ENCODE measurements at regions not wholly inside any gene's neighbourhood (a gene's known extent, or its start where the extent isn't known, plus 50 kb on each side); places are given as distances from the start of the nearest gene placed in this dataset.

- Histone ChIP-seq H3K9me3 (replicated peaks; ENCODE audit: control insufficient read depth, insufficient read depth, low read depth, low read length) (no peaks in the 10 kb centered on the region), H3K4me2 (ENCODE audit: insufficient read depth, low read length) (no peak overlapping the region), H3K27ac (ENCODE audit: extremely low read depth, low read depth, low read length) (no peak overlapping the region), H3K9me1 (ENCODE audit: control insufficient read depth, insufficient read depth, low read length) (no peaks in the 10 kb centered on the region), H3K27me3 (ENCODE audit: control insufficient read depth in 2 of 2, insufficient read depth in 2 of 2, low read length in 2 of 2) (no peaks in the 10 kb centered on the region), H3K9ac (ENCODE audit: insufficient read depth in 1 of 2, low read depth in 2 of 2, low read length in 2 of 2) (no peak overlapping the region), H3K79me2 (ENCODE audit: control insufficient read depth, insufficient read depth, low read length) (no peaks in the 10 kb centered on the region), H3K36me3 (ENCODE audit: control insufficient read depth, insufficient read depth, low read length) (no peaks in the 10 kb centered on the region), H2AFZ (ENCODE audit: low read depth, low read length) (no peak overlapping the region), H4K20me1 (replicated peaks; ENCODE audit: control insufficient read depth, insufficient read depth, low read length) (no peaks in the 10 kb centered on the region), H3K4me3 (no peak overlapping the region), H3K4me1 (replicated peaks in 1 of 2; ENCODE audit: control insufficient read depth in 2 of 2, insufficient read depth in 2 of 2, low read length in 2 of 2) (no peaks in the 10 kb centered on the region)
- no TSS peak for BruUV-seq (replicated peaks)
- in situ Hi-C loops (cut with MboI) (no loop called here), intact Hi-C loops (cut with micrococcal nuclease) (no loop called here)
- ATAC-seq: no peak
- CTCF ChIA-PET (ENCODE audit: low intra/inter-chr PET ratio): no interaction called here
- POLR2A ChIA-PET: no interaction called here
- no peak for FAIRE-seq
- no peak for DNase-seq (ENCODE audit: extremely low read depth in 1 of 4, low spot score in 3 of 4)
- no peak for TF ChIP-seq ZNF212 (CRISPR knock-in tag; IDR thresholded peaks at IDR 0.05)
- no peak for TF ChIP-seq ARHGAP35 (IDR thresholded peaks at IDR 0.05; ENCODE audit: partially characterized antibody)
- TF ChIP-seq ETV5 (CRISPR knock-in tag; IDR thresholded peaks at IDR 0.05; ENCODE audit: low read depth): no peak
- no peak for TF ChIP-seq TEAD2 (tag; IDR thresholded peaks at IDR 0.05)
- no peak for TF ChIP-seq XRCC4 (IDR thresholded peaks at IDR 0.05; ENCODE audit: extremely low read depth, insufficient read depth, insufficient read length)
- TF ChIP-seq MAX (CRISPR knock-in tag; IDR thresholded peaks at IDR 0.05): no peak
- TF ChIP-seq HES1 (IDR thresholded peaks at IDR 0.05; ENCODE audit: low read depth): no peak
- no peak for TF ChIP-seq NFIC (IDR thresholded peaks at IDR 0.05)
- no peak for TF ChIP-seq CUX1 (CRISPR knock-in tag; IDR thresholded peaks at IDR 0.05)
- no peak for TF ChIP-seq TCF7L2 (IDR thresholded peaks at IDR 0.05; ENCODE audit: low read depth, low read length)
- TF ChIP-seq MLX (CRISPR knock-in tag; conservative IDR thresholded peaks at IDR 0.05): no peak
- no peak for TF ChIP-seq ZNF324 (CRISPR knock-in tag; IDR thresholded peaks at IDR 0.05)
- no peak for TF ChIP-seq ATF3 (IDR thresholded peaks at IDR 0.05)
- TF ChIP-seq ATF3 (CRISPR knock-in tag; conservative IDR thresholded peaks at IDR 0.05): no peak
- no peak for TF ChIP-seq CTCF (IDR thresholded peaks at IDR 0.05 in 2 of 3, conservative IDR thresholded peaks at IDR 0.05 in 1 of 3; ENCODE audit: insufficient read depth in 2 of 3, low read depth in 1 of 3, low read length in 3 of 3)
Measured at GRCh38 chr5:17854901-17855300, 220.6 kb downstream of the TAF11L14 start.
